Breast epithelium (tissue), 3 donors: ENCODE measurements at regions not wholly inside any gene's neighbourhood (a gene's known extent, or its start where the extent isn't known, plus 50 kb on each side); places are given as distances from the start of the nearest gene placed in this dataset.
"Not testable (repeated sequence)": the region's sequence is repeated elsewhere in the genome, so short reads cannot be mapped to it uniquely, and the experiment has no call there.

Experiments
- POLR2A ChIP-seq: fragments of 450-650 bp; IDR thresholded peaks from one replicate; pipeline ENCODE4 v1.6.1; 2016; ENCODE audit warnings: antibody characterized with exemption, mild to moderate bottlenecking, moderate library complexity
- TF ChIP-seq, protein P1 (sequence below), 3 donors: fragments of 450-650 bp; IDR thresholded peaks; one replicate each; pipeline ENCODE4 v1.5.1; 2016 to 2017; ENCODE audit warnings: antibody characterized with exemption in 3 of 3, mild to moderate bottlenecking in 3 of 3, moderate library complexity in 3 of 3

DNA sequence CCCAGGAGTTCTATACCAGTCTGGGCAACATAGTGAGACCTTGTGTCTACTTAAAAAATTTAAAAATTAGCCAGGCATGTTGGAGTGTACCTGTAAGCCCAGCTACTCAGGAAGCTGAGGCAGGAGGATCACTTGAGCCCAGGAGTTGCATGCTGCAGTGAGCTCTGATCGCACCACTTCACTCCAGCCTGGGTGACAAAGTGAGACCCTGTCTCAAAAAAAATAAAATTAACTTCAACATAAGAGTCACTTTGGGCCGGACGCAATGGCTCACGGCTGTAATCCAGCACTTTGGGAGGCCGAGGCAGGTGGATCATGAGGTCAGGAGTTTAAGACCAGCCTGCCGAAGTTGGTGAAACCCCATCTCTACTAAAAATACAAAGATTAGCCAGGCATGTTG is 699.1 kb upstream of the AUTS2 start:
- not testable (repeated sequence) for TF ChIP-seq POLR2A
- TF ChIP-seq, protein P1, sequence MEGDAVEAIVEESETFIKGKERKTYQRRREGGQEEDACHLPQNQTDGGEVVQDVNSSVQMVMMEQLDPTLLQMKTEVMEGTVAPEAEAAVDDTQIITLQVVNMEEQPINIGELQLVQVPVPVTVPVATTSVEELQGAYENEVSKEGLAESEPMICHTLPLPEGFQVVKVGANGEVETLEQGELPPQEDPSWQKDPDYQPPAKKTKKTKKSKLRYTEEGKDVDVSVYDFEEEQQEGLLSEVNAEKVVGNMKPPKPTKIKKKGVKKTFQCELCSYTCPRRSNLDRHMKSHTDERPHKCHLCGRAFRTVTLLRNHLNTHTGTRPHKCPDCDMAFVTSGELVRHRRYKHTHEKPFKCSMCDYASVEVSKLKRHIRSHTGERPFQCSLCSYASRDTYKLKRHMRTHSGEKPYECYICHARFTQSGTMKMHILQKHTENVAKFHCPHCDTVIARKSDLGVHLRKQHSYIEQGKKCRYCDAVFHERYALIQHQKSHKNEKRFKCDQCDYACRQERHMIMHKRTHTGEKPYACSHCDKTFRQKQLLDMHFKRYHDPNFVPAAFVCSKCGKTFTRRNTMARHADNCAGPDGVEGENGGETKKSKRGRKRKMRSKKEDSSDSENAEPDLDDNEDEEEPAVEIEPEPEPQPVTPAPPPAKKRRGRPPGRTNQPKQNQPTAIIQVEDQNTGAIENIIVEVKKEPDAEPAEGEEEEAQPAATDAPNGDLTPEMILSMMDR (IDR thresholded peaks at IDR 0.05): not testable (repeated sequence)
